Spleen (tissue), 11 donors: ENCODE measurements at regions not wholly inside any gene's neighbourhood (a gene's known extent, or its start where the extent isn't known, plus 50 kb on each side); places are given as distances from the start of the nearest gene placed in this dataset.

Experiments used
- DNase-seq: peaks from one replicate; pipeline ENCODE4 v3.0.0-alpha.2; 2020
- H3K27ac ChIP-seq, 8 donors: fragments of 200-600 bp; sonication (generic) in 7 of 8; 1 replicate in 4 of 8; 2 replicates in 4 of 8; pipeline versions ENCODE4 v1.5.0 to v1.8.0; 2016 to 2021; ENCODE audit warnings: inconsistent platforms in 4 of 8, mild to moderate bottlenecking in 4 of 8, moderate library complexity in 1 of 8
- H3K27me3 ChIP-seq, 7 donors: fragments of 200-600 bp; sonication (generic) in 6 of 7; replicated peaks in 1 of 7; 1 replicate in 4 of 7; 2 replicates in 3 of 7; pipeline versions ENCODE4 v1.5.0 to v1.8.0; 2016 to 2021; ENCODE audit warnings: inconsistent platforms in 3 of 7, mild to moderate bottlenecking in 1 of 7
- H3K36me3 ChIP-seq, 6 donors: fragments of 200-600 bp; sonication (generic) in 5 of 6; 1 replicate in 4 of 6; 2 replicates in 2 of 6; pipeline versions ENCODE4 v1.5.0 to v1.8.0; 2016 to 2021; ENCODE audit warnings: inconsistent platforms in 2 of 6
- H3K4me1 ChIP-seq, 6 donors: fragments of 200-600 bp; sonication (generic) in 5 of 6; 1 replicate in 3 of 6; 2 replicates in 3 of 6; pipeline versions ENCODE4 v1.5.0 to v1.8.0; 2016 to 2021; ENCODE audit warnings: inconsistent platforms in 3 of 6
- H3K4me3 ChIP-seq, 8 donors: fragments of 200-600 bp; sonication (generic) in 7 of 8; 1 replicate in 4 of 8; 2 replicates in 4 of 8; pipeline versions ENCODE4 v1.5.0 to v1.8.0; 2016 to 2021; ENCODE audit warnings: inconsistent platforms in 4 of 8, mild to moderate bottlenecking in 4 of 8, moderate library complexity in 2 of 8
- H3K9me3 ChIP-seq, 8 donors: fragments of 200-600 bp; sonication (generic) in 7 of 8; 1 replicate in 4 of 8; 2 replicates in 4 of 8; pipeline versions ENCODE4 v1.5.0 to v1.8.0; 2016 to 2021; ENCODE audit warnings: inconsistent platforms in 4 of 8
- POLR2A ChIP-seq, 3 donors: fragments of 450-650 bp; IDR thresholded peaks; one replicate each; pipeline ENCODE4 v1.5.1; 2017; ENCODE audit warnings: antibody characterized with exemption in 3 of 3, mild to moderate bottlenecking in 1 of 3
- POLR2AphosphoS5 ChIP-seq, 3 donors: sonication (generic); formaldehyde crosslinking; IDR thresholded peaks; one replicate each; pipeline ENCODE4 v1.5.1; 2017; ENCODE audit warnings: antibody characterized with exemption in 3 of 3
- WGBS, 5 donors: extraction: QIAGEN DNeasy Blood & Tissue Kit in 3 of 5; methylation state at CpG; one replicate each; pipeline versions ENCODE4 v1.1.5 to v1.1.7; 2013 to 2018; 5-methylcytosine and 5-hydroxymethylcytosine counted together
- intact Hi-C: fragments of 100-400 bp; cut with DNase I; formaldehyde crosslinking; loops from one replicate; pipeline ENCODE4 v1.15.0; 2023; ENCODE audit warnings: low total_unique reads
- TF ChIP-seq, protein P1 (sequence below), 11 experiments: fragments of 200-600 bp in 7 of 11; fragments of 450-650 bp in 4 of 11; sonication (generic) in 4 of 11; IDR thresholded peaks in 8 of 11; conservative IDR thresholded peaks in 3 of 11; 1 replicate in 7 of 11; 2 replicates in 4 of 11; pipeline versions ENCODE4 v1.4.0 to v1.8.0; 2016 to 2021; ENCODE audit warnings: antibody characterized with exemption in 11 of 11, inconsistent platforms in 4 of 11, mild to moderate bottlenecking in 1 of 11
- donor health status: healthy with polysubstance abuse.
- donor health status: DM: no; HTN: no; CAD: no; lungs with moderate emphysema.
- donor health status: DM: no; HTN: no; CAD: no.
- donor health status: Bipolar disorder and iron deficiency.
- donor health status: healthy.
- donor health status: DM: no; HTN: no; CAD: no.
- donor health status: DM: yes; HTN: yes; CAD: no.

DNA sequence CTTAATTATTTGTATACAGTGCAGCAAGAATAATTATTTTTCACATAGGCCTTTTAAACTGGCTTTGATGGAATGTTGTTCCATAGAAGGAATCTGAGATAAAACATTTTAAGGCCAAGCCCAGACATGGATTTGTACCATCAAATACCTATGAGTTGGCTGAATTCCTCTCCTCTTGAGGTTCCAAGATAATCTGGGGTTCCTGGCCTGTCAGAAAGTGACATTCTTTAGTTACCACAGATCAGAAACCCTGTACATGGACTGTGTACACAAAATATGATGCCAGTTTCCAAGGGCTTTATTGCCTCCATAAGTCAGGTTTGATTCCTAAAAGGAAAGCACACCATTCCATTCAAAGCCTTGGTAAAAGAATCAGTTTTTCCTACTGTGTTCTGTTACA, 1256.7 kb upstream of the NRXN1 start:
- DNase-seq, result no peak
- Histone ChIP-seq H3K9me3 (peaks cover 0 to 26% (median 0%) of the 10 kb centered on the region in 8 donors), H3K27me3 (no peaks in the 10 kb centered on the region), H3K4me3 (no peak overlapping the region), H3K27ac (no peak overlapping the region), H3K4me1 (no peaks in the 10 kb centered on the region), H3K36me3 (no peaks in the 10 kb centered on the region)
- intact Hi-C loops, result no loop called here
- TF ChIP-seq, protein P1, sequence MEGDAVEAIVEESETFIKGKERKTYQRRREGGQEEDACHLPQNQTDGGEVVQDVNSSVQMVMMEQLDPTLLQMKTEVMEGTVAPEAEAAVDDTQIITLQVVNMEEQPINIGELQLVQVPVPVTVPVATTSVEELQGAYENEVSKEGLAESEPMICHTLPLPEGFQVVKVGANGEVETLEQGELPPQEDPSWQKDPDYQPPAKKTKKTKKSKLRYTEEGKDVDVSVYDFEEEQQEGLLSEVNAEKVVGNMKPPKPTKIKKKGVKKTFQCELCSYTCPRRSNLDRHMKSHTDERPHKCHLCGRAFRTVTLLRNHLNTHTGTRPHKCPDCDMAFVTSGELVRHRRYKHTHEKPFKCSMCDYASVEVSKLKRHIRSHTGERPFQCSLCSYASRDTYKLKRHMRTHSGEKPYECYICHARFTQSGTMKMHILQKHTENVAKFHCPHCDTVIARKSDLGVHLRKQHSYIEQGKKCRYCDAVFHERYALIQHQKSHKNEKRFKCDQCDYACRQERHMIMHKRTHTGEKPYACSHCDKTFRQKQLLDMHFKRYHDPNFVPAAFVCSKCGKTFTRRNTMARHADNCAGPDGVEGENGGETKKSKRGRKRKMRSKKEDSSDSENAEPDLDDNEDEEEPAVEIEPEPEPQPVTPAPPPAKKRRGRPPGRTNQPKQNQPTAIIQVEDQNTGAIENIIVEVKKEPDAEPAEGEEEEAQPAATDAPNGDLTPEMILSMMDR (IDR thresholded peaks at IDR 0.05 in 8 of 11, conservative IDR thresholded peaks at IDR 0.05 in 3 of 11), result no peak
- TF ChIP-seq POLR2A (IDR thresholded peaks at IDR 0.05), result no peak

DNA sequence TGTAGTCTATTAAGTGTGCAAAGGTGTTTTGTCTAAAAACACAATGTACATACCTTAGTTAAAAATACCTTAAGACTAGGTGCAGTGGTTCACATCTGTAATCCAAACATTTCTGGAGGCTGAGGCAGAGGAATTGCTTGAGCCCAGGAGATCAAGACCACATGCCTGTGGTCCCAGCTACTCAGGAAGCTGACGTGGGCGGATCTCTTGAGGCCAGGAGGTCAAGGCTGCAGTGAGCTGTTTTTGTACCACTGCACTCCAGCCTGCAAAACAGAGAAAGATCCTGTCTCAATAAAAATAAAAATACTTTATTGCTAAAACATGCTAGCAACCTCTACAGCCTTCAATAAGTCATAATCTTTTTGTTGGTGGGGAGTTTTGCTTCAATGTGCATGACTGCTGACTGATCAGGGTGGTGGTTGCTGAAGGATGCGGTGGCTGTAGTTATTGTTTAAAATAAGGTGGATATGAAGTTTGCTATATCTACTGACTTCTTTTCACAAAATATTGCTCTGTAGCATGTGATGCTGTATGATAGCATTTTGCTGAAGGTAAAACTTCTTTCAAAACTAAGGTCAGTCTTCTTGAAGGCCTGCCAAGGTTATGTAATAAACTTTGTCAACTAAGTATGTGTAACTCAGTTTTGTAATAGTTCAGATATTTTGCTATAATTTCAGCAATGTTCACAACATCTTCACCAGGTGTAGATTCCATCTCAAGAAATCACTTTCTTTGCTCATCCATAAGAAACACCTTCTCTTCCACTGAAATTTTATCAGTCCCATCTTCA, 1238.0 kb upstream of the NRXN1 start:
- DNase-seq, result no peak
- Histone ChIP-seq H3K4me3 (no peak overlapping the region), H3K9me3 (peaks cover 0 to 41% (median 26%) of the 10 kb centered on the region in 8 donors), H3K4me1 (no peaks in the 10 kb centered on the region), H3K27ac (no peak overlapping the region), H3K27me3 (no peaks in the 10 kb centered on the region), H3K36me3 (no peaks in the 10 kb centered on the region)
- intact Hi-C loops, result no loop called here
- WGBS, 5 donors, result 48 to 79% (median 75%) methylated on average over 3 of the region's 3 CpGs
- TF ChIP-seq POLR2AphosphoS5 (IDR thresholded peaks at IDR 0.05), result no peak
- TF ChIP-seq, protein P1 (IDR thresholded peaks at IDR 0.05 in 8 of 11, conservative IDR thresholded peaks at IDR 0.05 in 3 of 11), result no peak
- no peak for TF ChIP-seq POLR2A (IDR thresholded peaks at IDR 0.05)

DNA sequence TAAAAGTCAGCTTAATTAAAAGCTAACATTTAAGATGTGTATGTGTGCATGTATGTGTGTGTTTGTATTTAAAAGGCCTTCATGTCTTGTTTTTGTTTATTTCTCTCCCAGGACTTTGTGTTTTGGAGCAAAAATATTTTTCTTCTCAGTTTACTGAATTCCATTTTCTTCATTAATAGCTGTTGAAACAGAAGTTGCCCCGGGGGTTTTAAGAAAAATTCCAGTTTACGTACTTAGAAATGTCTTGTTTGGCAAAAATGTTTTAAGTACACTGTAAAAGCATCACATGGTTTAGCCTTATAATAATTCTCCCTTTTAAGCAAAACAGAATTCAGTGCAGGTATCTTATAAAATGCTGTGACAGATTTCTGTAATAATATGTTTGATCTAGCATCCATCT, 1233.0 kb upstream of the NRXN1 start:
- Histone ChIP-seq H3K27me3 (no peaks in the 10 kb centered on the region), H3K4me1 (no peaks in the 10 kb centered on the region), H3K9me3 (peaks cover 0 to 18% (median 1%) of the 10 kb centered on the region in 8 donors), H3K36me3 (no peaks in the 10 kb centered on the region), H3K27ac (no peak overlapping the region), H3K4me3 (no peak overlapping the region)
- intact Hi-C loops, result no loop called here
- DNase-seq, result no peak
- TF ChIP-seq POLR2A (IDR thresholded peaks at IDR 0.05) (no peak), POLR2AphosphoS5 (IDR thresholded peaks at IDR 0.05) (no peak)
- TF ChIP-seq, protein P1 (IDR thresholded peaks at IDR 0.05 in 8 of 11, conservative IDR thresholded peaks at IDR 0.05 in 3 of 11), result no peak
- 69 to 98% (median 92%) methylated on average over 2 of the region's 2 CpGs for WGBS, 5 donors

DNA sequence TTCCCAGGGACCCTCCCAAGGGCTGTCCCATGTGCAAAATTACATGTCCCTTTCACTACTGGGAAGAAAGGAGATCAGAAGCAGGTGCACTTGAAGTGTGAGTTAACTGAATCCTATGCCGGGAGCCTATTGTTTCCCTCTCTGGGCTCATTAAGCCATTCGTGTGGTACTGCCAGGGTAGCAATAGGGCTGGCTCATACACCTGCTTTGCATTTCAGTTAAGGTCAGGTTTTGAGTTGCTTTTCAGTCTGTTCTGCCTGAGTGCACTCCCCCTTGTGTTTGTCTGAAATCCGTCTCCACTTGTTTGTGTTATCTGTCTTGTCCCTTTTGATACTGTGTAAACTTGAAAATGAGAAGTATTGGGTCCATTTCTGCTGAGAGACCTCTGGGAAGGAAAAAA, 1232.6 kb upstream of the NRXN1 start:
- no peaks in the 10 kb centered on the region for H3K36me3 ChIP-seq
- WGBS, 5 donors, result 83 to 98% (median 91%) methylated on average over 3 of the region's 3 CpGs
- H3K27me3 ChIP-seq, result no peaks in the 10 kb centered on the region
- intact Hi-C loops, result no loop called here
- no peak for DNase-seq
- H3K27ac ChIP-seq, result no peak overlapping the region
- H3K4me1 ChIP-seq, result no peaks in the 10 kb centered on the region
- H3K4me3 ChIP-seq, result no peak overlapping the region
- TF ChIP-seq POLR2A (IDR thresholded peaks at IDR 0.05) (no peak), POLR2AphosphoS5 (IDR thresholded peaks at IDR 0.05) (no peak)
- TF ChIP-seq, protein P1 (IDR thresholded peaks at IDR 0.05 in 8 of 11, conservative IDR thresholded peaks at IDR 0.05 in 3 of 11), result no peak
- peaks cover 0 to 14% (median 0%) of the 10 kb centered on the region in 8 donors for H3K9me3 ChIP-seq
